Testis (tissue), 2 donors: ENCODE measurements at regions not wholly inside any gene's neighbourhood (a gene's known extent, or its start where the extent isn't known, plus 50 kb on each side); places are given as distances from the start of the nearest gene placed in this dataset.

Experiments used
- DNase-seq: peaks from one replicate; pipeline ENCODE4 v3.0.0-alpha.2; 2019
- H3K27ac ChIP-seq, 2 donors: fragments of 200-600 bp; sonication (generic); one replicate each; pipeline ENCODE4 v1.5.1; 2019
- H3K27me3 ChIP-seq: fragments of 200-600 bp; sonication (generic); one replicate; pipeline ENCODE4 v1.5.1; 2019
- H3K36me3 ChIP-seq: fragments of 200-600 bp; sonication (generic); one replicate; pipeline ENCODE4 v1.5.1; 2017; ENCODE audit warnings: low read depth; ENCODE audit errors: missing control alignments
- H3K4me1 ChIP-seq: fragments of 200-600 bp; sonication (generic); one replicate; pipeline ENCODE4 v1.5.1; 2019
- H3K4me3 ChIP-seq, 2 donors: fragments of 200-600 bp; sonication (generic); one replicate each; pipeline ENCODE4 v1.5.1; 2017 to 2019
- H3K9me3 ChIP-seq: fragments of 200-600 bp; sonication (generic); one replicate; pipeline ENCODE4 v1.5.1; 2017
- CTCF ChIP-seq, 3 experiments: fragments of 450-650 bp in 2 of 3; fragments of 200-600 bp in 1 of 3; sonication (generic) in 1 of 3; IDR thresholded peaks; one replicate each; pipeline ENCODE4 v1.5.1; 2016 to 2019; ENCODE audit warnings: antibody characterized with exemption in 3 of 3, mild to moderate bottlenecking in 2 of 3, moderate library complexity in 1 of 3
- POLR2A ChIP-seq: fragments of 450-650 bp; IDR thresholded peaks from one replicate; pipeline ENCODE4 v1.6.1; 2017; ENCODE audit warnings: antibody characterized with exemption, mild to moderate bottlenecking, moderate library complexity
- WGBS, 2 donors: methylation state at CpG; one replicate each; pipeline ENCODE4 v1.1.5; 2018; 5-methylcytosine and 5-hydroxymethylcytosine counted together
- intact Hi-C: fragments of 100-400 bp; cut with DNase I; formaldehyde crosslinking; loops from one replicate; pipeline ENCODE4 v1.15.1; 2023; ENCODE audit warnings: low total_unique reads

DNA sequence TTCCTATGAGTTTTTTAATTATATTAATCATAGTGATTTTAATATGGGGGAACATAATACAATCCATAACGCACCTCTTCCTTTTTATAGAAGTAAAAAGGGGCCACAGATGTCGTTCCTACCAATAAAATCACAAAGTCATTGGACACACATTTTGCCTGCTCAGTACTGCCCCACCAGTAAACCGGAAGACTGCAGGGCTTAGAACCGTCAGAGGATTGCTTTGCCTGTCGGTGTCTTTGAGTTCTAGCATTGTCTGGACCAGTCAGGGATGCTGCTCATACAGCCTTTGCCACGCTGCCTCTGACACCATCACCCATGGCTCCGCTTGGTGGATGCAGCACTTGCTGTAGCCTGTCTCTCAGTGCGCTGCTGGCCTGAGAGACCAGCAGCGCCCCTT lies 853.6 kb downstream of the C6orf118 start:
- no peaks in the 10 kb centered on the region for H3K27me3 ChIP-seq

GRCh38 chr6:164453835-164454234 lies 855.6 kb downstream of the C6orf118 start:
- WGBS, 2 donors, result 73 to 88% methylated on average over 3 of the region's 3 CpGs
- no peaks in the 10 kb centered on the region for H3K4me1 ChIP-seq
- no peak for TF ChIP-seq CTCF (IDR thresholded peaks at IDR 0.05)
- TF ChIP-seq POLR2A, result no peak
- H3K4me3 ChIP-seq, result no peak overlapping the region
- no peaks in the 10 kb centered on the region for H3K27me3 ChIP-seq
- intact Hi-C loops, result no loop called here
- no peaks in the 10 kb centered on the region for H3K9me3 ChIP-seq
- no peak overlapping the region for H3K27ac ChIP-seq
- DNase-seq, result no peak
- H3K36me3 ChIP-seq, result no peaks in the 10 kb centered on the region

More for the DNA sequence above, 853.6 kb downstream of the C6orf118 start:
- TF ChIP-seq POLR2A (no peak), CTCF (IDR thresholded peaks at IDR 0.05) (no peak)
- intact Hi-C loops, result no loop called here
- no peak overlapping the region for H3K4me3 ChIP-seq
- no peak overlapping the region for H3K27ac ChIP-seq
- H3K9me3 ChIP-seq, result no peaks in the 10 kb centered on the region
- no peak for DNase-seq
- H3K4me1 ChIP-seq, result no peaks in the 10 kb centered on the region
- no peaks in the 10 kb centered on the region for H3K36me3 ChIP-seq
- 61 to 65% methylated on average over 9 of the region's 9 CpGs for WGBS, 2 donors

GRCh38 chr6:164442572-164442971 lies 866.8 kb downstream of the C6orf118 start:
- no peaks in the 10 kb centered on the region for H3K4me1 ChIP-seq
- no peak overlapping the region for H3K4me3 ChIP-seq
- no peaks in the 10 kb centered on the region for H3K36me3 ChIP-seq
- H3K9me3 ChIP-seq, result no peaks in the 10 kb centered on the region
- intact Hi-C loops, result no loop called here
- H3K27me3 ChIP-seq, result no peaks in the 10 kb centered on the region
- DNase-seq, result no peak
- WGBS, 2 donors, result 91 to 98% methylated on average over 2 of the region's 2 CpGs
- H3K27ac ChIP-seq, result no peak overlapping the region
- TF ChIP-seq POLR2A (no peak), CTCF (IDR thresholded peaks at IDR 0.05) (no peak)

DNA sequence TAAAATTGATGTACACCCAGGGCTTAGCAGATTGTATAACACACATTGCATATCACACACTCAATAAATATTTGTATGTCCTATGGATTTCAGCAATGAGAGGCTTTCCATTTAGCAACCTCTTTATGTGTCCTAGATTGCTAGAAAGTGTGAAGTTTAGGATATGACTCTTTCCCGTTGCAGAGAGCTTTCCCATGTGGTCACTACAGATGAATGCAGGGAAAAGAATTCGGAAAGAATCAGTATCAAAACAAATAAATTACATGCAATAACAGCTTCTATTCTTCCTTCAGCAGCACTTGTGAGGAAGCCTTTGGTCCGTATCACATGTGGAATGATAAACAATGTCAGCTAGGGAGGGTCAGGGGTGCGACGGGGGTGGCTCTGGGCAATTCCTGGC lies 870.1 kb downstream of the C6orf118 start:
- Histone ChIP-seq H3K4me1 (no peaks in the 10 kb centered on the region), H3K36me3 (no peaks in the 10 kb centered on the region), H3K27ac (no peak overlapping the region), H3K9me3 (no peaks in the 10 kb centered on the region), H3K27me3 (no peaks in the 10 kb centered on the region), H3K4me3 (no peak overlapping the region)
- no peak for TF ChIP-seq CTCF (IDR thresholded peaks at IDR 0.05)
- TF ChIP-seq POLR2A, result no peak
- intact Hi-C loops, result no loop called here
- no peak for DNase-seq
- 71 to 72% methylated on average over 5 of the region's 5 CpGs for WGBS, 2 donors

GRCh38 chr6:164436976-164437375 lies 872.4 kb downstream of the C6orf118 start:
- no peak overlapping the region for H3K4me3 ChIP-seq
- H3K9me3 ChIP-seq, result no peaks in the 10 kb centered on the region
- DNase-seq, result no peak
- H3K27ac ChIP-seq, result no peak overlapping the region
- intact Hi-C loops, result no loop called here
- no peaks in the 10 kb centered on the region for H3K36me3 ChIP-seq
- TF ChIP-seq CTCF (IDR thresholded peaks at IDR 0.05) (no peak), POLR2A (no peak)
- no peaks in the 10 kb centered on the region for H3K4me1 ChIP-seq
- 79 to 81% methylated on average over 5 of the region's 5 CpGs for WGBS, 2 donors
- no peaks in the 10 kb centered on the region for H3K27me3 ChIP-seq
